Liver (tissue), 8 donors: ENCODE measurements at regions not wholly inside any gene's neighbourhood (a gene's known extent, or its start where the extent isn't known, plus 50 kb on each side); places are given as distances from the start of the nearest gene placed in this dataset.

Experiments used
- DNase-seq: peaks from one replicate; pipeline ENCODE4 v3.0.0-alpha.2; 2017; ENCODE audit warnings: low spot score
- H3K27ac ChIP-seq, 2 donors: one replicate each; pipeline ENCODE4 v1.7.0; 2013; ENCODE audit warnings: inconsistent platforms in 2 of 2, low read length in 2 of 2, control low read depth in 1 of 2, low read depth in 1 of 2, mild to moderate bottlenecking in 1 of 2
- H3K27me3 ChIP-seq, 4 donors: one replicate each; pipeline versions ENCODE4 v1.6.1 to v1.7.0; 2013; ENCODE audit warnings: low read length in 3 of 4, inconsistent platforms in 1 of 4, mild to moderate bottlenecking in 1 of 4, moderate library complexity in 1 of 4; ENCODE audit not compliant: control insufficient read depth in 4 of 4, insufficient read depth in 4 of 4
- H3K36me3 ChIP-seq, 4 donors: one replicate each; pipeline versions ENCODE4 v1.6.1 to v1.7.0; 2013; ENCODE audit warnings: low read length in 3 of 4, mild to moderate bottlenecking in 3 of 4, low read depth in 1 of 4, moderate library complexity in 1 of 4; ENCODE audit not compliant: control insufficient read depth in 4 of 4, insufficient read depth in 3 of 4
- H3K4me1 ChIP-seq, 4 donors: one replicate each; pipeline versions ENCODE4 v1.6.1 to v1.7.0; 2013; ENCODE audit warnings: low read length in 3 of 4, mild to moderate bottlenecking in 3 of 4, moderate library complexity in 1 of 4; ENCODE audit not compliant: control insufficient read depth in 4 of 4, insufficient read depth in 4 of 4
- H3K4me3 ChIP-seq, 3 donors: one replicate each; pipeline versions ENCODE4 v1.6.1 to v1.7.0; 2013; ENCODE audit warnings: low read length in 3 of 3, control low read depth in 1 of 3, low read depth in 1 of 3, mild to moderate bottlenecking in 1 of 3
- H3K9ac ChIP-seq, 2 donors: one replicate each; pipeline ENCODE4 v1.7.0; 2013; ENCODE audit warnings: low read length in 2 of 2, mild to moderate bottlenecking in 2 of 2, moderate library complexity in 2 of 2, control low read depth in 1 of 2, low read depth in 1 of 2
- H3K9me3 ChIP-seq, 4 donors: one replicate each; pipeline versions ENCODE4 v1.6.1 to v1.7.0; 2013; ENCODE audit warnings: low read length in 3 of 4; ENCODE audit not compliant: control insufficient read depth in 4 of 4
- ATF3 ChIP-seq: IDR thresholded peaks from 2 replicates; pipeline ENCODE4 v1.6.1; 2016; ENCODE audit warnings: antibody characterized with exemption
- FOXA1 ChIP-seq: IDR thresholded peaks from 2 replicates; pipeline ENCODE4 v1.6.1; 2016; ENCODE audit warnings: antibody characterized with exemption
- FOXA2 ChIP-seq: IDR thresholded peaks from 2 replicates; pipeline ENCODE4 v1.6.1; 2016; ENCODE audit warnings: antibody characterized with exemption
- GABPA ChIP-seq, 2 donors: IDR thresholded peaks in 1 of 2; conservative IDR thresholded peaks in 1 of 2; 2 replicates each; pipeline ENCODE4 v1.6.1; 2016; ENCODE audit warnings: antibody characterized with exemption in 2 of 2, mild to moderate bottlenecking in 1 of 2, moderate library complexity in 1 of 2
- HNF4A ChIP-seq, 2 donors: conservative IDR thresholded peaks; 2 replicates each; pipeline ENCODE4 v1.6.1; 2016; ENCODE audit warnings: antibody characterized with exemption in 2 of 2, mild to moderate bottlenecking in 2 of 2
- HNF4G ChIP-seq: IDR thresholded peaks from 2 replicates; pipeline ENCODE4 v1.6.1; 2016; ENCODE audit warnings: antibody characterized with exemption
- JUND ChIP-seq, 2 donors: IDR thresholded peaks; 2 replicates each; pipeline ENCODE4 v1.6.1; 2016; ENCODE audit warnings: antibody characterized with exemption in 2 of 2
- MAX ChIP-seq: IDR thresholded peaks from 2 replicates; pipeline ENCODE4 v1.6.1; 2016; ENCODE audit warnings: antibody characterized with exemption
- NR2F2 ChIP-seq: IDR thresholded peaks from 2 replicates; pipeline ENCODE4 v1.6.1; 2016; ENCODE audit warnings: antibody characterized with exemption
- RAD21 ChIP-seq, 2 donors: IDR thresholded peaks; 2 replicates each; pipeline ENCODE4 v1.6.1; 2016; ENCODE audit warnings: antibody characterized with exemption in 2 of 2, mild to moderate bottlenecking in 2 of 2
- REST ChIP-seq: IDR thresholded peaks from 2 replicates; pipeline ENCODE4 v1.6.1; 2016; ENCODE audit warnings: antibody characterized with exemption, mild to moderate bottlenecking
- RXRA ChIP-seq, 2 donors: IDR thresholded peaks; 2 replicates each; pipeline ENCODE4 v1.6.1; 2017 to 2018; ENCODE audit warnings: antibody characterized with exemption in 2 of 2, mild to moderate bottlenecking in 1 of 2
- SP1 ChIP-seq: IDR thresholded peaks from 2 replicates; pipeline ENCODE4 v1.6.1; 2018; ENCODE audit warnings: antibody characterized with exemption, mild to moderate bottlenecking
- TAF1 ChIP-seq: conservative IDR thresholded peaks from 2 replicates; pipeline ENCODE4 v1.6.1; 2016; ENCODE audit warnings: antibody characterized with exemption, mild to moderate bottlenecking
- ZBTB33 ChIP-seq: IDR thresholded peaks from 2 replicates; pipeline ENCODE4 v1.6.1; 2016; ENCODE audit warnings: antibody characterized with exemption
- WGBS: extraction: QIAGEN DNeasy Blood & Tissue Kit; methylation state at CpG from one replicate; pipeline ENCODE4 v1.1.7; 2013; 5-methylcytosine and 5-hydroxymethylcytosine counted together
- TF ChIP-seq, protein P1 (sequence below): fragments of 150-350 bp; IDR thresholded peaks from 2 replicates; pipeline ENCODE4 v1.5.1; 2017; ENCODE audit warnings: improper control_type of control experiment, low read depth, low read length; ENCODE audit not compliant: missing input control
- donor health status: healthy.
- donor health status: healthy.
- donor health status: healthy.
- donor health status: healthy.
- donor health status: healthy.

- TF ChIP-seq RXRA (IDR thresholded peaks at IDR 0.05) = no peak
Observed at GRCh38 chr1:170866646-170867045, 68.7 kb upstream of the MROH9 start (continued).

- no peaks in the 10 kb centered on the region for H3K4me1 ChIP-seq
- no peak overlapping the region for H3K9ac ChIP-seq
- H3K36me3 ChIP-seq = no peaks in the 10 kb centered on the region
- peaks cover 0 to 7% (median 0%) of the 10 kb centered on the region in 4 donors for H3K27me3 ChIP-seq
- no peak for DNase-seq
- 82% methylated on average over 3 of the region's 3 CpGs for WGBS
- TF ChIP-seq, protein P1, sequence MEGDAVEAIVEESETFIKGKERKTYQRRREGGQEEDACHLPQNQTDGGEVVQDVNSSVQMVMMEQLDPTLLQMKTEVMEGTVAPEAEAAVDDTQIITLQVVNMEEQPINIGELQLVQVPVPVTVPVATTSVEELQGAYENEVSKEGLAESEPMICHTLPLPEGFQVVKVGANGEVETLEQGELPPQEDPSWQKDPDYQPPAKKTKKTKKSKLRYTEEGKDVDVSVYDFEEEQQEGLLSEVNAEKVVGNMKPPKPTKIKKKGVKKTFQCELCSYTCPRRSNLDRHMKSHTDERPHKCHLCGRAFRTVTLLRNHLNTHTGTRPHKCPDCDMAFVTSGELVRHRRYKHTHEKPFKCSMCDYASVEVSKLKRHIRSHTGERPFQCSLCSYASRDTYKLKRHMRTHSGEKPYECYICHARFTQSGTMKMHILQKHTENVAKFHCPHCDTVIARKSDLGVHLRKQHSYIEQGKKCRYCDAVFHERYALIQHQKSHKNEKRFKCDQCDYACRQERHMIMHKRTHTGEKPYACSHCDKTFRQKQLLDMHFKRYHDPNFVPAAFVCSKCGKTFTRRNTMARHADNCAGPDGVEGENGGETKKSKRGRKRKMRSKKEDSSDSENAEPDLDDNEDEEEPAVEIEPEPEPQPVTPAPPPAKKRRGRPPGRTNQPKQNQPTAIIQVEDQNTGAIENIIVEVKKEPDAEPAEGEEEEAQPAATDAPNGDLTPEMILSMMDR = no peak
- TF ChIP-seq ZBTB33 (no peak), ATF3 (no peak), SP1 (no peak), JUND (IDR thresholded peaks at IDR 0.05) (no peak), RAD21 (IDR thresholded peaks at IDR 0.05) (no peak), FOXA1 (no peak), HNF4A (conservative IDR thresholded peaks at IDR 0.05) (no peak), TAF1 (no peak), MAX (no peak), HNF4G (no peak), NR2F2 (no peak), REST (no peak), FOXA2 (no peak), GABPA (IDR thresholded peaks at IDR 0.05 in 1 of 2, conservative IDR thresholded peaks at IDR 0.05 in 1 of 2) (no peak)
- H3K27ac ChIP-seq = no peak overlapping the region
- no peaks in the 10 kb centered on the region for H3K9me3 ChIP-seq
- no peak overlapping the region for H3K4me3 ChIP-seq
Observed at GRCh38 chr1:170871868-170872267, 63.5 kb upstream of the MROH9 start.
